ENCODE measurements at regions not wholly inside any gene's neighbourhood (a gene's known extent, or its start where the extent isn't known, plus 50 kb on each side); places are given as distances from the start of the nearest gene placed in this dataset.
"Not testable (repeated sequence)": the region's sequence is repeated elsewhere in the genome, so short reads cannot be mapped to it uniquely, and the experiment has no call there.

DNA sequence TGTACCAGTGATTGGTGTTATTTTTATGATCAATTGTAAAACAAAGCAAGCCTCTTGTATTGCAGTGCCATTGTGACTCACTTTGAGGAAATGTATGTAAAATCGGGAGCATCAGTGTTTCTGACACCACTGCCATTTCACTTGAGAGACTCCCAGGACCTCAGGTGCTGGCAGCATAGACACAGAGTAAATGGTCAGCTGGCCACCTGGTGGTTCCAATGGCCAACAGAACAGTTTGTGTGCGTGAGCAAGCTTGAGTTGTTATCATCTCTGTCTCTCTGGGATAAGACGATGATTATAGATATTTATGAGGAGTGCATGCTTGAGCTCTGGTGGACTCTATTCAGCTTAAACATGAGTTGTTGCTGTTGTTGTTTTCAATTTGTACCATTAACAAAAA lies 356.6 kb downstream of the GUCY2F start:
- TF ChIP-seq, protein P1, sequence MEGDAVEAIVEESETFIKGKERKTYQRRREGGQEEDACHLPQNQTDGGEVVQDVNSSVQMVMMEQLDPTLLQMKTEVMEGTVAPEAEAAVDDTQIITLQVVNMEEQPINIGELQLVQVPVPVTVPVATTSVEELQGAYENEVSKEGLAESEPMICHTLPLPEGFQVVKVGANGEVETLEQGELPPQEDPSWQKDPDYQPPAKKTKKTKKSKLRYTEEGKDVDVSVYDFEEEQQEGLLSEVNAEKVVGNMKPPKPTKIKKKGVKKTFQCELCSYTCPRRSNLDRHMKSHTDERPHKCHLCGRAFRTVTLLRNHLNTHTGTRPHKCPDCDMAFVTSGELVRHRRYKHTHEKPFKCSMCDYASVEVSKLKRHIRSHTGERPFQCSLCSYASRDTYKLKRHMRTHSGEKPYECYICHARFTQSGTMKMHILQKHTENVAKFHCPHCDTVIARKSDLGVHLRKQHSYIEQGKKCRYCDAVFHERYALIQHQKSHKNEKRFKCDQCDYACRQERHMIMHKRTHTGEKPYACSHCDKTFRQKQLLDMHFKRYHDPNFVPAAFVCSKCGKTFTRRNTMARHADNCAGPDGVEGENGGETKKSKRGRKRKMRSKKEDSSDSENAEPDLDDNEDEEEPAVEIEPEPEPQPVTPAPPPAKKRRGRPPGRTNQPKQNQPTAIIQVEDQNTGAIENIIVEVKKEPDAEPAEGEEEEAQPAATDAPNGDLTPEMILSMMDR (IDR thresholded peaks at IDR 0.05) = no peak
- no peak for DNase-seq (ENCODE audit: low spot score)
- no peaks in the 10 kb centered on the region for H3K36me3 Mint-ChIP-seq (ENCODE audit: low read depth)
- H3K4me3 Mint-ChIP-seq (ENCODE audit: unreplicated experiment) = no peak overlapping the region
- H3K9me3 Mint-ChIP-seq (ENCODE audit: low read depth) = no peaks in the 10 kb centered on the region
- H3K4me1 Mint-ChIP-seq (ENCODE audit: low read depth) = no peaks in the 10 kb centered on the region
- H3K27me3 Mint-ChIP-seq (ENCODE audit: low read depth) = peaks cover 1% of the 10 kb centered on the region
- H3K27ac Mint-ChIP-seq (ENCODE audit: unreplicated experiment) = no peak overlapping the region

- Mint-ChIP-seq H3K4me3 (ENCODE audit: unreplicated experiment) (no peak overlapping the region), H3K27me3 (ENCODE audit: low read depth) (no peaks in the 10 kb centered on the region), H3K4me1 (ENCODE audit: low read depth) (no peaks in the 10 kb centered on the region), H3K36me3 (ENCODE audit: low read depth) (no peaks in the 10 kb centered on the region), H3K9me3 (ENCODE audit: low read depth) (peaks cover 15% of the 10 kb centered on the region), H3K27ac (ENCODE audit: unreplicated experiment) (no peak overlapping the region)
- peak; percentile 26 for DNase-seq (ENCODE audit: low spot score)
- TF ChIP-seq, protein P1 (IDR thresholded peaks at IDR 0.05) = no peak
Measured at GRCh38 chrX:109089359-109089758, 353.0 kb upstream of the IRS4 start.

GRCh38 chrX:109077788-109078187 lies 341.4 kb upstream of the IRS4 start:
- H3K4me1 Mint-ChIP-seq (ENCODE audit: low read depth) = no peaks in the 10 kb centered on the region
- TF ChIP-seq, protein P1 (IDR thresholded peaks at IDR 0.05) = no peak
- no peak overlapping the region for H3K27ac Mint-ChIP-seq (ENCODE audit: unreplicated experiment)
- DNase-seq (ENCODE audit: low spot score) = no peak
- peaks cover 19% of the 10 kb centered on the region for H3K9me3 Mint-ChIP-seq (ENCODE audit: low read depth)
- H3K27me3 Mint-ChIP-seq (ENCODE audit: low read depth) = no peaks in the 10 kb centered on the region
- no peak overlapping the region for H3K4me3 Mint-ChIP-seq (ENCODE audit: unreplicated experiment)
- no peaks in the 10 kb centered on the region for H3K36me3 Mint-ChIP-seq (ENCODE audit: low read depth)

- not testable (repeated sequence) for H3K27ac Mint-ChIP-seq (ENCODE audit: unreplicated experiment); H3K4me3 Mint-ChIP-seq (ENCODE audit: unreplicated experiment); H3K27me3 Mint-ChIP-seq (ENCODE audit: low read depth); H3K4me1 Mint-ChIP-seq (ENCODE audit: low read depth); H3K36me3 Mint-ChIP-seq (ENCODE audit: low read depth)
- peaks cover 15% of the 10 kb centered on the region for H3K9me3 Mint-ChIP-seq (ENCODE audit: low read depth)
- peak; percentile 70 for DNase-seq (ENCODE audit: low spot score)
Measured at GRCh38 chrX:109054181-109054581, 317.8 kb upstream of the IRS4 start.

DNA sequence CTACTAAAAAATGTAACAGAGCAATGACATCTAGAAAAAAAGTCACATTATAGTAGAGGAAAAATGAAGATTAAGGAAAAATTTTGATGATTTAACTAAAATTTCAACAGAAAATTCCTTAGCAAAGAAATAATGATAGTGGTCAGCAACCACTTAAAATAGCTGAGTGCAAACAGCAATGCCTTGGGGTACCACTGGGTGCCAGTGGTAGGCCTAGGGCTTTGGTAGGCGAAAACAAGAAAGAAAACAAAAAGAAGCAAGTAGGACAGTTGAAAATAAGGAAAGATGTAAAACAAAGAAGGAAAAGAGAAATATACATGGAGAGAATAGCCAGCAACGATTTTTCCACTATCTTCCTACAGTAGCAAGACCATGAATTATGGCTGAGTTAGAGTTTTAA lies 313.5 kb upstream of the IRS4 start:
- H3K27ac Mint-ChIP-seq (ENCODE audit: unreplicated experiment) = no peak overlapping the region
- H3K4me1 Mint-ChIP-seq (ENCODE audit: low read depth) = no peaks in the 10 kb centered on the region
- no peaks in the 10 kb centered on the region for H3K36me3 Mint-ChIP-seq (ENCODE audit: low read depth)

DNA sequence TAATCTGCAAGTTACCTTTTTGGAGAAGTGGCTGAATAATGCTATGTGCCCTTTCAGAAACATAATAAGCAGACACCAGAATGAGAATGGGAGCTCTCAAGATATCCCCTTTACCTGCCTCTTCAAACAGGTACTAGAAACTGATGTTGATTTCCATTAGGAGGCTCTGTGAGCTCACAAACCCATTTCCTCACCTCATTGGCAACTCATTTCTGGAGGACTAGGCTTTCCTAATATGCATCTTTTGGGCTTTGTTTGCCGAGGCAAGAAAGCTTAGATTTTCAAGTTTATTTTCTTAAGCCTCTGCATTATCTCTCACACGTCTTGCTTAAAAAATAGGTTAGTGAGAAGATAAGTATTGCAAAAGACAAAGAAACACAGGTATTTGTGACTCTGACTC lies 313.1 kb upstream of the IRS4 start:
- Mint-ChIP-seq H3K36me3 (ENCODE audit: low read depth) (no peaks in the 10 kb centered on the region), H3K9me3 (ENCODE audit: low read depth) (peaks cover 10% of the 10 kb centered on the region), H3K27me3 (ENCODE audit: low read depth) (no peaks in the 10 kb centered on the region), H3K4me3 (ENCODE audit: unreplicated experiment) (no peak overlapping the region), H3K4me1 (ENCODE audit: low read depth) (no peaks in the 10 kb centered on the region), H3K27ac (ENCODE audit: unreplicated experiment) (no peak overlapping the region)
- TF ChIP-seq, protein P1 (IDR thresholded peaks at IDR 0.05) = no peak
- no peak for DNase-seq (ENCODE audit: low spot score)

More for the DNA sequence above, 313.5 kb upstream of the IRS4 start:
- no peaks in the 10 kb centered on the region for H3K27me3 Mint-ChIP-seq (ENCODE audit: low read depth)
- no peak overlapping the region for H3K4me3 Mint-ChIP-seq (ENCODE audit: unreplicated experiment)
- TF ChIP-seq, protein P1 (IDR thresholded peaks at IDR 0.05) = peak; percentile 52
- DNase-seq (ENCODE audit: low spot score) = no peak
- H3K9me3 Mint-ChIP-seq (ENCODE audit: low read depth) = peaks cover 10% of the 10 kb centered on the region
